ENCODE measurements at regions not wholly inside any gene's neighbourhood (a gene's known extent, or its start where the extent isn't known, plus 50 kb on each side); places are given as distances from the start of the nearest gene placed in this dataset.
"Not testable (repeated sequence)": the region's sequence is repeated elsewhere in the genome, so short reads cannot be mapped to it uniquely, and the experiment has no call there.

DNA sequence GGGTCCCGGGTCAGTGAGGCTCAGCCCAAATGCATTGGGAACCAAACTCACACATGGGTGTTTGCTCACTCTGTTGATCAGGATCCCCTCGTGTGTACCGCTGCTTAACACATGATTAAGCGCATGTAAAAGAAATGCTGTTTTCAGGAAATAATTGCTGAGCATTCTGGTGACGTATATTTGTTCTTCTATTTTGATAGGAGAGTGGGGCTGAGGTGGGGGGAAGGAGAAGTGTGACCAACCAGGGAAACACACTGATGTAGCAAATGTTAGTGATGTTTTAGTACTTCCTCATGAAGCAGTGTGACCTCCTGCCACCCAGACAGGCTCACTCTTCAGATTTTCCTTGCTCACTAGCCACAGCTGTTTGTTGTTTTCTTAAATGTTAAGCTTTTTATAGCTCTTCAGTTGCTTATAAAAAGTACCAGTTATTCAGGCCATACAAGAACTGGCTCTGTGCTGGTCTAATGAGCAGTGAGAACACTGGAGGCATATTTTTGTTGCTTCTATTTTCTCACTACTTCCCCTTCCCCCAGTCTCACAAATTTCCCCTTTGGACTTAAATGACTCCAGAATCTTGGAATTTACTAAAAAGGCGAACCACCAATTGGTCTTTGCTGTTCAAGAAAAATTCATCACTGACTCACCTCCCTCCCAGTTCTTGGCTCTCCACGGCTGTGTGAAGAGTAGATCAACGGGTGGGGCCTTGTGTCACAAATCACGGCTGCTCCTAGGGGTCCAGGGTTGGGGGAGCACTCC, 79.2 kb upstream of the BACH2 start:
- in situ Hi-C loops (cut with MboI; ENCODE audit: low sequenced_read_pairs), result no loop called here

DNA sequence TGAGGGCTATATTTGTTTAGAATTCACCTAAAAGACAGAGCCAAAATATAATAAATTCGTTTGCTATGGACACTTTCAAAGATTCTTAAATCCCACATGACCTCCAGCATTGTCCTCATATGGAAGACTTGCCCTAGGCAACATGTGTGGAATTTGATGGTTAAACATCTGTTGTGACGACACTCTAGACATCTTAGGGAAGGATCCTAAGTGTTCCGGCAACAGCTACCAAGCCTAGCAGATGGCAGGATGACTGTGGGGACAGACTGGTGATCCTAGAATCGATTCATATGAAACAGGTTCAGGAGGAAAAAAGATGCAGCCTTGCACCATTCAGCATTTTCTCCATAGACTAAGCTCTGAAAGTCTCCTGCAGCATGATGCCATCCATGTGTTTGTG, 77.6 kb upstream of the BACH2 start:
- in situ Hi-C loops (cut with MboI; ENCODE audit: low sequenced_read_pairs), result no loop called here

GRCh38 chr6:90372885-90373284, 76.2 kb upstream of the BACH2 start:
- in situ Hi-C loops (cut with MboI; ENCODE audit: low sequenced_read_pairs), result no loop called here

DNA sequence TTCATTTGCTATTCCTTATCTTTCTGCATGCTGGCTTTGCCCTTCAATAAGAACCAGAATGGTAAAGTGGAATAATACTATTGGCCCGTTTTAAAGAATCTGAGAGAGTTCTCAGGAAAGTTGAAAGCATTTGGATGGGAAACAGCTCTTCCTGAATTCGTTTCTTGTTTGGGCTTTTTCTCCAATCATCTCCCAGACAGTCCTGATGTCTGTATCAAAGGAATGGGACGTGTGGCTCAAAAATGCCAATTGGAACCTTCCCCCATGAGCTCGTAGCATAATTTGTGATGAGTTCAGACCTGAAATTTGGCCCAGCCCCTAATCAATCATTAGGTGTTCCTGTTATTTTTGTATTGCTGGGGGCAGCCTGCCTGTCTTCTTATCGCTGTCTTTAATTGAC, 75.8 kb upstream of the BACH2 start:
- in situ Hi-C loops (cut with MboI; ENCODE audit: low sequenced_read_pairs), result no loop called here

GRCh38 chr6:90370493-90370959, 73.9 kb upstream of the BACH2 start:
- in situ Hi-C loops (cut with MboI; ENCODE audit: low sequenced_read_pairs), result no loop called here

DNA sequence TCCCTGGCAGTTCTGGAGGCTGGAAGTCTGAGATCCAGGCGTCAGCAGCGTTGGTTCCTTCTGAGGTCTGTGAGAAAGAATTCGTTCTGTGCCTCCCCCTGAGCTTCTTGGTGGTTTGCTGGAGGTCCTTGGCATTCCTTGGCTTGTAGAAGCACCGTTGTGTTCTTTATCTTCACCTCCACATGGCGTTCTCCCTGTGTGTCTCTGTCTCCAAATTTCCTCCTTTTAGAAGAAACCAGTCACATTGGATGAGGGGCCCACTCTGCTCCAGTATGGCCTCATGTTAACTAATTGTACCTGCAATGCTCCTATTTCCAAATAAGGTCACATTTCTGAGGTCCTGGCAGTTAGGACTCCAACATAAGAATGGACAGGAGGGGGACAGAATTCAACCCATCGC, 73.0 kb upstream of the BACH2 start:
- in situ Hi-C loops (cut with MboI; ENCODE audit: low sequenced_read_pairs), result no loop called here

DNA sequence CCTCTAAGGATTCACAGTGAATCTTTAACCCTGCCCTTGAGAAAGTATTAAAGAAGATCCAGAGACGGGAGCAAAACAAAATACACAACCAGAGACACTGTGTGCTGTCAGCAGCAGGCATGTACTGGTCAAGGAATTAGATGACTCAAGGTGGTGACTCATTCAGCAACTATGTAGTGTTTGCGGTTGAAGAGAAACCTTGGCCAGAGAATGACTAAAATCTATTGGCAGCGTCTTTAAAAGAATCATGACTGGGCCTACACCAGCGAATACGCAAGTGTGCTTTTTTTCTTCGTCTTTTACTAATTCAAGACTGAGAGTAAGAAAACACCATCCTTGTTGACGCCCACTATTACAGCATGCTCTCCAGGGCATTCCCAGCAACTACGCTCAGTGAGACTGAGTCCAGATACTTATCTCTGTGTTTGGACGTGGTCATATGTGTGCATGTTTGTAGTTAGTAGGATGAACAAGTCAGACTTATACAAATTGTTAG, 72.4 kb upstream of the BACH2 start:
- in situ Hi-C loops (cut with MboI; ENCODE audit: low sequenced_read_pairs), result no loop called here

GRCh38 chr6:90368601-90369000, 72.0 kb upstream of the BACH2 start:
- in situ Hi-C loops (cut with MboI; ENCODE audit: low sequenced_read_pairs), result no loop called here

DNA sequence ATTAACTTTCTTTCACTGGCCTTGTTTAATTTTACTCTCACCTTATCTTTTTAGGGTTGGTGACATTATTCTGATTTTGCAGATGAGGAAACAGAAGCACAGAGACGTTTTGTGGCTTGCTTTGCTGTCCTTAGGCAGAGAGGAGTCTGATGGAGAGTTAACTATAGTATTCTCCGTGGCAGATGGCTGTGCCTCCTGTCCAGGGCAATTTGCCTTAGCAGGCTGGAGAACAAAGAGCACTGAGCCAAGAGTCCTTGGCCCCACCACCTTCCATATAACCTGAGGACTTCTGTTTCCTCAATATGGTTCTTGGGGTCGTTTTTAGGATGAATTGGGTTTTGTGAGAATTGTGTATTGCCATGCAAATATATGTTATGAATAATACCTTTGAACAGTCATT, 71.4 kb upstream of the BACH2 start:
- in situ Hi-C loops (cut with MboI; ENCODE audit: low sequenced_read_pairs), result no loop called here

DNA sequence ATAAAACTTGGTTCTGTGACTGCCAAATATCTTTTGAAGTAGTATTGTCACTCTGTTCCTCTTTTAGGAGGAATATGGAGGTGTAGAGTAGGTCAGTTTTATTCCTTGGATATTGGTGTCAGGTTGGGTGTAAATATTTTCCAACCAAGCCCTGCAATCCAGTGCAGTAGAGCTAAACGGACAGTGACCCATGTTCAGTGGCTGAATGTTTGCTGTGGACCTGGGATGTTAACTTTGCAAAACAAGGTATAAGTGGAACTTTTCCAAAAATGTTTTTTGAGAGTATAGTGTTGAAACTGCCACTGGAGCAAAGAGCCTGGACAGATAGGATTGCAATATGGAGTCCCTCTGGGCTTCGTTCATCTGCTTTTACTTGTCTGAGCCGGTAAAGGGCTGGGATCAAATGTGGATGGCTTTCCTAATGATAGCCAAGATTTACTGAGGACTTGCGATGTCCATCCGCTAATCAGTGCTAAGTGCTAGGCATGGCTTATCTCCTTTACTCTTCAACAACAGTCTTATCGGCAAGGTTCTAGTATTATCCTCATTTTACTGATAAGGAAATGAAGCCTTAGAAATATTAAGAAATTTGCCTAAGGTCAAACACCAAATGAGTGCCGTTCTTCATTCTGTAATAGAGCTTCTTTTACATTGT, 69.0 kb upstream of the BACH2 start:
- in situ Hi-C loops (cut with MboI; ENCODE audit: low sequenced_read_pairs), result no loop called here

GRCh38 chr6:90365002-90365401, 68.4 kb upstream of the BACH2 start:
- in situ Hi-C loops (cut with MboI; ENCODE audit: low sequenced_read_pairs), result no loop called here

GRCh38 chr6:90364286-90364685, 67.6 kb upstream of the BACH2 start:
- in situ Hi-C loops (cut with MboI; ENCODE audit: low sequenced_read_pairs), result no loop called here

- in situ Hi-C loops (cut with MboI; ENCODE audit: low sequenced_read_pairs), result no loop called here
Observed at GRCh38 chr6:90362318-90362717, 65.7 kb upstream of the BACH2 start.

GRCh38 chr6:90361174-90361573, 64.5 kb upstream of the BACH2 start:
- in situ Hi-C loops (cut with MboI; ENCODE audit: low sequenced_read_pairs), result no loop called here

GRCh38 chr6:90358036-90358770, 61.6 kb upstream of the BACH2 start:
- in situ Hi-C loops (cut with MboI; ENCODE audit: low sequenced_read_pairs), result not testable (repeated sequence)

DNA sequence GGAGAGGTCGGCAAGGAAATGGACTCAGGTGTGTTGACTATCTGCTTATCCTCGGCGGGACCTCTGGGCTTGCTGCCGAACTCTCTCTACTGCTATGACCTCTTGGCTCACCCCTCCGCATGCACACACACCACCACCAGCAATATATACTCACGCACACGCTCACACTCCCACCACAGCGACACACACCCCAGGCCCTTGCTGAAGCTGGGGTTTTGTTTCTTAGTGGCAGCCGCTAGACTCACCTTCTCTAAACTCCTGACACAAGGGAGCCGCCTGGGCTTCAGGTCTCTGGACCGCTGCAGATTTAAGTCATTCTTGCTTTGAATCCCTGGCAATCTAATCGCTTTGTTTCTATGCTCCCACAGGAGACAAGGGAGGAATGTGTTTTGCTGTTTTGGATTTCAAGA, 59.4 kb upstream of the BACH2 start:
- in situ Hi-C loops (cut with MboI; ENCODE audit: low sequenced_read_pairs), result no loop called here

- in situ Hi-C loops (cut with MboI; ENCODE audit: low sequenced_read_pairs), result no loop called here
Observed at GRCh38 chr6:90354961-90355360, 58.3 kb upstream of the BACH2 start.

GRCh38 chr6:90351696-90352095, 55.1 kb upstream of the BACH2 start:
- in situ Hi-C loops (cut with MboI; ENCODE audit: low sequenced_read_pairs), result no loop called here

DNA sequence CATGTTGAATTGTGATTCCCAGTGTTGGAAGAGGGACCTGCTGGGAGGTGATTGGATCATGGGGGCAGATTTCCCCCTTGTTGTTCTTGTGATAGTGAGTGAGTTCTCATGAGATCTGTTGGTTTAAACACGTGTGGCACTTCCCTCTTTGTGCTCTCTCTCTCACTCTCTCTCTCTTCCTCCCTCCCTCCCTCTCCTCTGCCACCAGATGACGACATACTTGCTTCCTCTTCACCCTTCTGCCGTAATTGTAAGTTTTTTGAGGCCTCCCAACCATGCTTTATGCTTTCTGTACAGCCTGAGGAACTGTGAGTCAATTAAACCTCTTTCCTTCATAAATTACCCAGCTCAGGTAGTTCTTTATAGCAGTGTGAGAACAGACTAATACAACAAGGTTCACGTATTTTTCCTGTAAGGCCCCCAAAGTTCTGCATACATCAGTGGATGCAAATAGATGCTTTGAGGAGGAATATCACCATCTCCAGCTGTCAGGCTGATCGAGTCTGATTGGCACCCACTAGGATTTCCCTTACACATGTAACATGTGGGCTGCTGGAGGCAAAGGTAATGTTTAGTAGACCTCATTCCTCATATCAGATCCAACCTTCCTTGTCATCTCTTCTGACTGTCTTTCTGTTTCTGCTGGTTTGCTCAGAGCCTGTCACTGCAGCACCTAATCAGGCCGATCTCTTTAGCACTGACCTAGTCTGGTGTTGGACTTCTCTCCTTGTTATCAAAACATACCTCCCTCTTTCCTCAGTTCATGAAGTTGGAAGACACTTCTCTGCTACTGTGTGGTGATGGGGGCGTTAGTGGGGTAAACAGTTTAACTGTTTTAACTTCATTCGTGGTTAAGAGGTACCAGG, 54.3 kb upstream of the BACH2 start:
- in situ Hi-C loops (cut with MboI; ENCODE audit: low sequenced_read_pairs), result no loop called here

DNA sequence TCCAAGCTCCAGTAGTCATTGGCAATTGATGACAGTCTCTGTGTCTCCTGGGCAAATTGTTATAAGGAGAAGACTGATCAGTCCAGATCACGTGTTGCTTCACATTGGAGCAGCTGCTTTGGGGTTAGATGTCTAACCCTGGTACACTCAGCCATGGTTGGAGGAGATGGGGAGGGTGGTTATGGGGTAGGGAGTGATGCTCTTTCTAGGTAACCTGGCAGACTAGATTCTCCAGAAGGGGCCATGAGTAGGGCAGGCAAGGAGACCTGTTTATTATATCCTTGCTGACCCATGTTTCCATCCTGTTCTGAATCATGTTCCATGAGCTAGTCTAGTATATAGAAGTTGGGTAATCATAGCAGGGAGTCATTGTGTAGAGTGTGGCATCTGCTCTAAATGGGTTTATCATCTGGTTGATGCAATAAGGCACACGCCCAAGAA, 50.8 kb upstream of the BACH2 start:
- in situ Hi-C loops (cut with MboI; ENCODE audit: low sequenced_read_pairs), result no loop called here

GRCh38 chr6:90346729-90347128, 50.1 kb upstream of the BACH2 start:
- in situ Hi-C loops (cut with MboI; ENCODE audit: low sequenced_read_pairs), result no loop called here

Measured in HL-60/S4 treated with phorbol 12-myristate 13-acetate at 8.2 ng/mL for 4 days and 3 days (cell line).